Natural killer cell (primary cell): ENCODE measurements at regions not wholly inside any gene's neighbourhood (a gene's known extent, or its start where the extent isn't known, plus 50 kb on each side); places are given as distances from the start of the nearest gene placed in this dataset.
"Not testable (repeated sequence)": the region's sequence is repeated elsewhere in the genome, so short reads cannot be mapped to it uniquely, and the experiment has no call there.

ENCODE experiments used
- ATAC-seq, 3 donors: fragments of 150-1000 bp in 2 of 3; fragments of 200-7000 bp in 1 of 3; cut with Tn5 transposase; 1 replicate in 1 of 3; 2 replicates in 2 of 3; pipeline ENCODE4 v1.10.0; 2021; ENCODE audit warnings: mild to moderate bottlenecking in 2 of 3, moderate library complexity in 2 of 3
- DNase-seq, 2 donors: peaks; one replicate each; pipeline versions ENCODE4 v3.0.0 to v3.0.0-alpha.2; 2013 to 2021; ENCODE audit warnings: mixed read lengths in 1 of 2
- H3K27ac ChIP-seq: one replicate; pipeline ENCODE4 v1.5.1; 2013; ENCODE audit warnings: mild to moderate bottlenecking, low read length
- H3K27me3 ChIP-seq: one replicate; pipeline ENCODE4 v1.6.1; 2013; ENCODE audit warnings: low read length; ENCODE audit not compliant: control insufficient read depth, insufficient read depth
- H3K36me3 ChIP-seq: one replicate; pipeline ENCODE4 v1.6.1; 2013; ENCODE audit warnings: low read length; ENCODE audit not compliant: control insufficient read depth, insufficient read depth
- H3K4me1 ChIP-seq: one replicate; pipeline ENCODE4 v1.6.1; 2013; ENCODE audit warnings: low read length; ENCODE audit not compliant: control insufficient read depth, insufficient read depth
- H3K4me3 ChIP-seq: one replicate; pipeline ENCODE4 v1.5.1; 2013; ENCODE audit warnings: low read length
- H3K9me3 ChIP-seq: one replicate; pipeline ENCODE4 v1.6.1; 2013; ENCODE audit warnings: low read length; ENCODE audit not compliant: control insufficient read depth, insufficient read depth
- H3K27ac Mint-ChIP-seq, 2 donors: one replicate each; pipeline ENCODE4 v1.8.0; 2022; ENCODE audit warnings: mild to moderate bottlenecking in 2 of 2, mixed read lengths in 2 of 2, moderate library complexity in 1 of 2
- H3K27me3 Mint-ChIP-seq, 2 donors: one replicate each; pipeline ENCODE4 v1.8.0; 2022; ENCODE audit warnings: low read depth in 2 of 2, mixed read lengths in 2 of 2
- H3K36me3 Mint-ChIP-seq: one replicate; pipeline ENCODE4 v1.8.0; 2022; ENCODE audit warnings: mixed read lengths
- H3K4me1 Mint-ChIP-seq, 2 donors: one replicate each; pipeline ENCODE4 v1.8.0; 2022; ENCODE audit warnings: mixed read lengths in 2 of 2
- H3K4me3 Mint-ChIP-seq: one replicate; pipeline ENCODE4 v1.8.0; 2022; ENCODE audit warnings: mild to moderate bottlenecking, moderate library complexity, mixed read lengths
- H3K9me3 Mint-ChIP-seq, 2 donors: one replicate each; pipeline ENCODE4 v1.8.0; 2022; ENCODE audit warnings: mixed read lengths in 2 of 2
- WGBS: methylation state at CpG from one replicate; pipeline ENCODE4 v1.1.7; 2013; ENCODE audit warnings: missing lambda C conversion rate; ENCODE audit not compliant: insufficient coverage; 5-methylcytosine and 5-hydroxymethylcytosine counted together
- intact Hi-C: fragments of 100-400 bp; cut with micrococcal nuclease; formaldehyde crosslinking; loops from one replicate; pipeline ENCODE4 v1.14.2; 2022
- TF ChIP-seq, protein P1 (sequence below): fragments of 200-600 bp; IDR thresholded peaks from one replicate; pipeline ENCODE4 v1.8.0; 2022; ENCODE audit warnings: antibody characterized with exemption

DNA sequence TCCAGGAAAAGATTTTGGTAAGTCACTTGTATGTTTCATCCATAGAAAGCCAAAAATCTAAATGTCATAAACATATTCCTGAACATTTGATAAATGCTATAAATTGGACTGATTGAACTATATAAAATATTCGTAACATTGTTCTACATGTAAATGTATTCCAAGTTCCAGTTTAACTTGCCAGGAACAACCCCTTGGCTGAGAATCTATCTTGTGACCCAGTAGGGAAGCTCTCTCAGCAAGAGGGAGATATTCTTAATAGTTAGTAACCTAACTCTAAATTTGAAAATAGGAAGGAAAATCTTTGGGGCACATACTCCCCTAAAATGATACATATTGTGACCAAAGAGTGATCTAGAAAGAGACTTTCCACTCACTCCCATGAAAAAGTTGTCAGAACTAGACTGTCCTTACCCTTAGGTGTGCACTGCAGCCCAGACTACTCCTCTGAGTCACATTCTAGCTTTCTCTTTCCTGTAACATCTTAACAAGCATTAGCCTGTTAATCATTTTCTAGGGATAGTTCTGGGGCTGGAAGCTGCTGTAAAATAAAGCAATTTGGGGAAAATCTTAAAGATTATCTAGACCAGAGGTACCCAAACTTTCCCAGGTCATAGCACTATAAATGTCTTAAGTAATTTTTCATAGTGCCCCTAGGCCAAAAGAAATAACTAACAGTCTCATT, 73.7 kb upstream of the SKAP2 start:
- H3K27me3 ChIP-seq: peaks cover 2% of the 10 kb centered on the region
- H3K4me1 ChIP-seq: no peaks in the 10 kb centered on the region
- Mint-ChIP-seq H3K9me3 (no peaks in the 10 kb centered on the region), H3K27me3 (peaks cover 12 to 40% of the 10 kb centered on the region in 2 donors), H3K4me3 (no peak overlapping the region), H3K27ac (no peak overlapping the region), H3K36me3 (no peaks in the 10 kb centered on the region), H3K4me1 (no peaks in the 10 kb centered on the region)
- no peaks in the 10 kb centered on the region for H3K9me3 ChIP-seq
- ATAC-seq: no peak
- TF ChIP-seq, protein P1, sequence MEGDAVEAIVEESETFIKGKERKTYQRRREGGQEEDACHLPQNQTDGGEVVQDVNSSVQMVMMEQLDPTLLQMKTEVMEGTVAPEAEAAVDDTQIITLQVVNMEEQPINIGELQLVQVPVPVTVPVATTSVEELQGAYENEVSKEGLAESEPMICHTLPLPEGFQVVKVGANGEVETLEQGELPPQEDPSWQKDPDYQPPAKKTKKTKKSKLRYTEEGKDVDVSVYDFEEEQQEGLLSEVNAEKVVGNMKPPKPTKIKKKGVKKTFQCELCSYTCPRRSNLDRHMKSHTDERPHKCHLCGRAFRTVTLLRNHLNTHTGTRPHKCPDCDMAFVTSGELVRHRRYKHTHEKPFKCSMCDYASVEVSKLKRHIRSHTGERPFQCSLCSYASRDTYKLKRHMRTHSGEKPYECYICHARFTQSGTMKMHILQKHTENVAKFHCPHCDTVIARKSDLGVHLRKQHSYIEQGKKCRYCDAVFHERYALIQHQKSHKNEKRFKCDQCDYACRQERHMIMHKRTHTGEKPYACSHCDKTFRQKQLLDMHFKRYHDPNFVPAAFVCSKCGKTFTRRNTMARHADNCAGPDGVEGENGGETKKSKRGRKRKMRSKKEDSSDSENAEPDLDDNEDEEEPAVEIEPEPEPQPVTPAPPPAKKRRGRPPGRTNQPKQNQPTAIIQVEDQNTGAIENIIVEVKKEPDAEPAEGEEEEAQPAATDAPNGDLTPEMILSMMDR: no peak
- WGBS: no CpG with 5 or more reads among the region's 1 CpG
- no peaks in the 10 kb centered on the region for H3K36me3 ChIP-seq
- H3K4me3 ChIP-seq: no peak overlapping the region
- intact Hi-C loops: no loop called here
- no peak overlapping the region for H3K27ac ChIP-seq
- DNase-seq: no peak

DNA sequence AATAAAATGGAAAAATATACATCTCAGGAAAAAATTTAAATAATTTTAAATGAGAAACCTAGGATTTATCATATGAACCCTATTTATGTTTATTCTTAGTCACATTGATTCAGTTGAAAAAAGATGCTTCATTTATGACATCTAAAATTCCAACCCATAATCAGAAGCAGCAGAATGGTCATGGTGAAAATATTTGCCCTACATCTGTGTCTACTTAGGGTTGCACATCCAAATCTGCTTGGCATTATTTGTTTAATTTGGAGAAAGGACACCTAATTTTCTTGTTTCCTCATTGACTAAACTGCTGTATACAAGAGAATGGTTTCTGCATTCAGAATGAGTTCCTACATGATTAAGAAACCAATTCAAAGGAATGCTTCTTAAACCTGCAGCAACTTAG, 72.9 kb upstream of the SKAP2 start:
- H3K27me3 Mint-ChIP-seq: peaks cover 12 to 45% of the 10 kb centered on the region in 2 donors
- ATAC-seq (no peak), DNase-seq (no peak)
- Histone ChIP-seq H3K9me3 (no peaks in the 10 kb centered on the region), H3K4me1 (no peaks in the 10 kb centered on the region), H3K27ac (no peak overlapping the region), H3K36me3 (no peaks in the 10 kb centered on the region), H3K4me3 (no peak overlapping the region), H3K27me3 (no peaks in the 10 kb centered on the region)
- TF ChIP-seq, protein P1: no peak
- H3K27ac Mint-ChIP-seq: no peak overlapping the region
- H3K4me1 Mint-ChIP-seq: no peaks in the 10 kb centered on the region
- no peaks in the 10 kb centered on the region for H3K9me3 Mint-ChIP-seq
- intact Hi-C loops: no loop called here
- no peak overlapping the region for H3K4me3 Mint-ChIP-seq
- no peaks in the 10 kb centered on the region for H3K36me3 Mint-ChIP-seq

DNA sequence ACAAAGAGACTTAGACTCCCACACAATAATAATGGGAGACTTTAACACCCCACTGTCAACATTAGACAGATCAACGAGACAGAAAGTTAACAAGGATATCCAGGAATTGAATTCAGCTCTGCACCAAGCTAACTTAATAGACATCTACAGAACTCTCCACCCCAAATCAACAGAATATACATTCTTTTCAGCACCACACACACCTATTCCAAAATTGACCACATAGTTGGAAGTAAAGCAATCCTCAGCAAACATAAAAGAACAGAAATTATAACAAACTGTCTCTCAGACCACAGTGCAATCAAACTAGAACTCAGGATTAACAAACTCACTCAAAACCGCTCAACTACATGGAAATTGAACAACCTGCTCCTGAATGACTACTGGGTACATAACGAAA, 68.2 kb upstream of the SKAP2 start:
- H3K9me3 Mint-ChIP-seq, H3K4me3 ChIP-seq, DNase-seq, H3K4me1 ChIP-seq, H3K27ac Mint-ChIP-seq, H3K9me3 ChIP-seq, H3K4me1 Mint-ChIP-seq, H3K36me3 ChIP-seq, H3K27me3 ChIP-seq, H3K36me3 Mint-ChIP-seq, ATAC-seq, H3K27ac ChIP-seq, H3K4me3 Mint-ChIP-seq, intact Hi-C loops: not testable (repeated sequence)
- 100% methylated on average over 1 of the region's 3 CpGs for WGBS
- peaks cover 9 to 31% of the 10 kb centered on the region in 2 donors for H3K27me3 Mint-ChIP-seq

DNA sequence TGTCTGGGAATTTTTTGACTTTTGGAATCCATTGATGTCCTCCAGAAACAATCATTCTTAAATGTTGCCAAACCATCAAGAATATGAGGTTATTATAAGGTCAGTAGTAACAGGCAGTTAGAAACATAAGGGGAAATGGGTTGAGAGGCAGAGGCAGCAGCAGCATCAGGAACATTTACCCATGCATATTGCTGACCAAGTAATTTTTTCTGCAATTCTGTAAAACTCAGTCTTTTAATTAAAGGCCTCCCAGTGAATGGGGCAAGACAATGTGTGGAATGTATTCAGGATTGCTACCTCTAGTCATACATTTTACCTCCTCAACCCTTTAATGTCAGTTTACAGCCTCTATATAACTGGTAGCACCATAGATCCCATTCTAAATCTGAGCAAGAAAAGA, 66.5 kb upstream of the SKAP2 start:
- DNase-seq: no peak
- TF ChIP-seq, protein P1: no peak
- Mint-ChIP-seq H3K36me3 (no peaks in the 10 kb centered on the region), H3K9me3 (no peaks in the 10 kb centered on the region), H3K4me1 (no peaks in the 10 kb centered on the region), H3K27ac (no peak overlapping the region), H3K4me3 (no peak overlapping the region), H3K27me3 (peaks cover 12 to 31% of the 10 kb centered on the region in 2 donors)
- no peak overlapping the region for H3K27ac ChIP-seq
- intact Hi-C loops: no loop called here
- ATAC-seq: no peak
- no peaks in the 10 kb centered on the region for H3K36me3 ChIP-seq
- no peaks in the 10 kb centered on the region for H3K4me1 ChIP-seq
- no peaks in the 10 kb centered on the region for H3K27me3 ChIP-seq
- H3K4me3 ChIP-seq: no peak overlapping the region
- H3K9me3 ChIP-seq: no peaks in the 10 kb centered on the region
